22Rv1 (cell line): ENCODE measurements at regions not wholly inside any gene's neighbourhood (a gene's known extent, or its start where the extent isn't known, plus 50 kb on each side); places are given as distances from the start of the nearest gene placed in this dataset.

Experiments
- ZFX ChIP-seq: fragments of 450-650 bp; IDR thresholded peaks from 2 replicates; pipeline ENCODE4 v1.6.1; 2017; ENCODE audit warnings: antibody characterized with exemption, borderline replicate concordance
- TF ChIP-seq, protein P1 (sequence below): fragments of 450-650 bp; IDR thresholded peaks from 2 replicates; pipeline ENCODE4 v1.5.1; 2017; ENCODE audit warnings: mild to moderate bottlenecking

GRCh38 chr4:128589384-128589965, 220.0 kb upstream of the JADE1 start:
- TF ChIP-seq, protein P1, sequence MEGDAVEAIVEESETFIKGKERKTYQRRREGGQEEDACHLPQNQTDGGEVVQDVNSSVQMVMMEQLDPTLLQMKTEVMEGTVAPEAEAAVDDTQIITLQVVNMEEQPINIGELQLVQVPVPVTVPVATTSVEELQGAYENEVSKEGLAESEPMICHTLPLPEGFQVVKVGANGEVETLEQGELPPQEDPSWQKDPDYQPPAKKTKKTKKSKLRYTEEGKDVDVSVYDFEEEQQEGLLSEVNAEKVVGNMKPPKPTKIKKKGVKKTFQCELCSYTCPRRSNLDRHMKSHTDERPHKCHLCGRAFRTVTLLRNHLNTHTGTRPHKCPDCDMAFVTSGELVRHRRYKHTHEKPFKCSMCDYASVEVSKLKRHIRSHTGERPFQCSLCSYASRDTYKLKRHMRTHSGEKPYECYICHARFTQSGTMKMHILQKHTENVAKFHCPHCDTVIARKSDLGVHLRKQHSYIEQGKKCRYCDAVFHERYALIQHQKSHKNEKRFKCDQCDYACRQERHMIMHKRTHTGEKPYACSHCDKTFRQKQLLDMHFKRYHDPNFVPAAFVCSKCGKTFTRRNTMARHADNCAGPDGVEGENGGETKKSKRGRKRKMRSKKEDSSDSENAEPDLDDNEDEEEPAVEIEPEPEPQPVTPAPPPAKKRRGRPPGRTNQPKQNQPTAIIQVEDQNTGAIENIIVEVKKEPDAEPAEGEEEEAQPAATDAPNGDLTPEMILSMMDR: no peak
- no peak for TF ChIP-seq ZFX
